Mesothelial cell of epicardium (in vitro differentiated cells): ENCODE measurements at regions not wholly inside any gene's neighbourhood (a gene's known extent, or its start where the extent isn't known, plus 50 kb on each side); places are given as distances from the start of the nearest gene placed in this dataset.

Experiments
- DNase-seq, 2 experiments: peaks; one replicate each; pipeline ENCODE4 v3.0.0; 2021; ENCODE audit warnings: low spot score in 2 of 2; ENCODE audit not compliant: unreplicated experiment in 2 of 2
- H3K27ac Mint-ChIP-seq: 2 replicates; pipeline ENCODE4 v1.8.0; 2021; ENCODE audit warnings: mixed read lengths
- H3K27me3 Mint-ChIP-seq: 2 replicates; pipeline ENCODE4 v1.8.0; 2021; ENCODE audit warnings: low read depth, mixed read lengths
- H3K36me3 Mint-ChIP-seq: 2 replicates; pipeline ENCODE4 v1.8.0; 2021; ENCODE audit warnings: mixed read lengths
- H3K4me1 Mint-ChIP-seq: 2 replicates; pipeline ENCODE4 v1.8.0; 2021; ENCODE audit warnings: mixed read lengths
- H3K4me3 Mint-ChIP-seq: 2 replicates; pipeline ENCODE4 v1.8.0; 2021; ENCODE audit warnings: mild to moderate bottlenecking, moderate library complexity, mixed read lengths
- H3K9me3 Mint-ChIP-seq: 2 replicates; pipeline ENCODE4 v1.8.0; 2021; ENCODE audit warnings: mixed read lengths
- CTCF ChIP-seq: fragments of 200-600 bp; sonication (generic); IDR thresholded peaks from one replicate; pipeline ENCODE4 v1.5.0; 2021; ENCODE audit warnings: antibody characterized with exemption; ENCODE audit not compliant: unreplicated experiment

GRCh38 chr3:1726741-1727140 is 371.9 kb upstream of the CNTN4 start:
- H3K27me3 Mint-ChIP-seq = no peaks in the 10 kb centered on the region
- H3K4me1 Mint-ChIP-seq = no peaks in the 10 kb centered on the region

GRCh38 chr3:1727242-1727641 is 371.4 kb upstream of the CNTN4 start:
- Mint-ChIP-seq H3K36me3 (no peaks in the 10 kb centered on the region), H3K4me3 (no peak overlapping the region), H3K4me1 (no peaks in the 10 kb centered on the region), H3K9me3 (peaks cover 11% of the 10 kb centered on the region), H3K27ac (no peak overlapping the region), H3K27me3 (no peaks in the 10 kb centered on the region)
- DNase-seq = no peak
- no peak for TF ChIP-seq CTCF

More at GRCh38 chr3:1726741-1727140, 371.9 kb upstream of the CNTN4 start:
- no peak for TF ChIP-seq CTCF
- no peak overlapping the region for H3K27ac Mint-ChIP-seq
- no peak for DNase-seq
- peaks cover 11% of the 10 kb centered on the region for H3K9me3 Mint-ChIP-seq
- H3K4me3 Mint-ChIP-seq = no peak overlapping the region
- no peaks in the 10 kb centered on the region for H3K36me3 Mint-ChIP-seq

GRCh38 chr3:1728510-1728909 is 370.2 kb upstream of the CNTN4 start:
- H3K27ac Mint-ChIP-seq = no peak overlapping the region
- H3K4me1 Mint-ChIP-seq = no peaks in the 10 kb centered on the region
- no peaks in the 10 kb centered on the region for H3K36me3 Mint-ChIP-seq
- DNase-seq = no peak
- TF ChIP-seq CTCF = no peak
- H3K27me3 Mint-ChIP-seq = no peaks in the 10 kb centered on the region
- peaks cover 11% of the 10 kb centered on the region for H3K9me3 Mint-ChIP-seq
- no peak overlapping the region for H3K4me3 Mint-ChIP-seq

- Mint-ChIP-seq H3K9me3 (peaks cover 28% of the 10 kb centered on the region), H3K4me1 (no peaks in the 10 kb centered on the region), H3K36me3 (peaks cover 3% of the 10 kb centered on the region), H3K27me3 (no peaks in the 10 kb centered on the region), H3K4me3 (no peak overlapping the region), H3K27ac (no peak overlapping the region)
- DNase-seq = no peak
- TF ChIP-seq CTCF = no peak
Measured at GRCh38 chr3:1734494-1735122, 364.1 kb upstream of the CNTN4 start.

GRCh38 chr3:1752205-1752604 is 346.5 kb upstream of the CNTN4 start:
- no peaks in the 10 kb centered on the region for H3K36me3 Mint-ChIP-seq
- TF ChIP-seq CTCF = no peak
- H3K4me3 Mint-ChIP-seq = no peak overlapping the region
- H3K27ac Mint-ChIP-seq = no peak overlapping the region
- no peak for DNase-seq
- peaks cover 22% of the 10 kb centered on the region for H3K9me3 Mint-ChIP-seq
- H3K27me3 Mint-ChIP-seq = no peaks in the 10 kb centered on the region
- no peaks in the 10 kb centered on the region for H3K4me1 Mint-ChIP-seq

- no peak overlapping the region for H3K4me3 Mint-ChIP-seq
Measured at GRCh38 chr3:1766384-1766783, 332.3 kb upstream of the CNTN4 start.

More at GRCh38 chr3:1766384-1766783, 332.3 kb upstream of the CNTN4 start:
- DNase-seq = no peak
- peaks cover 17% of the 10 kb centered on the region for H3K4me1 Mint-ChIP-seq
- H3K27ac Mint-ChIP-seq = no peak overlapping the region
- no peak for TF ChIP-seq CTCF
- peaks cover 36% of the 10 kb centered on the region for H3K27me3 Mint-ChIP-seq
- peaks cover 3% of the 10 kb centered on the region for H3K9me3 Mint-ChIP-seq
- no peaks in the 10 kb centered on the region for H3K36me3 Mint-ChIP-seq
